GM12892 (cell line): ENCODE measurements at regions not wholly inside any gene's neighbourhood (a gene's known extent, or its start where the extent isn't known, plus 50 kb on each side); places are given as distances from the start of the nearest gene placed in this dataset.

Experiments
- POLR2A ChIP-seq: IDR thresholded peaks from 2 replicates; pipeline ENCODE4 v1.6.1; 2011; ENCODE audit warnings: low read depth, low read length, control low read depth
- POLR2AphosphoS5 ChIP-seq: IDR thresholded peaks from 2 replicates; pipeline ENCODE4 v1.6.1; 2011; ENCODE audit warnings: low read depth, low read length, control low read depth

GRCh38 chr15:59828263-59828662 lies 139.1 kb upstream of the BNIP2 start:
- no peak for TF ChIP-seq POLR2A
- no peak for TF ChIP-seq POLR2AphosphoS5
